K562 (cell line): ENCODE measurements at regions not wholly inside any gene's neighbourhood (a gene's known extent, or its start where the extent isn't known, plus 50 kb on each side); places are given as distances from the start of the nearest gene placed in this dataset.

Experiments used
- ATAC-seq: fragments of 200-7000 bp; cut with Tn5 transposase; 3 replicates; pipeline ENCODE4 v1.9.1; 2020; ENCODE audit warnings: moderate library complexity
- BruUV-seq: library from RNA; stranded (reverse); fragments of 400-500 nt; replicated peaks from 2 replicates; lab custom pipeline; 2021; lab: Mats Ljungman, UMichigan
- CTCF ChIA-PET: fragments of 300-600 bp; formaldehyde crosslinking; extraction: SDS; loops from one replicate; lab custom pipeline; 2021; ENCODE audit warnings: low intra/inter-chr PET ratio; lab: Yijun Ruan, JAX
- POLR2A ChIA-PET: fragments of 300-600, 350-650 bp; sonication (Branson Sonifier 250); formaldehyde crosslinking; extraction: SDS; loops from one replicate; lab custom pipeline; 2021; ENCODE audit warnings: antibody characterized with exemption, inconsistent platforms; lab: Yijun Ruan, JAX
- DNase-seq, 4 experiments: peaks; one replicate each; pipeline versions ENCODE4 v3.0.0 to v3.0.0-alpha.2; 2011 to 2018; ENCODE audit warnings: low spot score in 3 of 4, mixed read lengths in 3 of 4; ENCODE audit errors: extremely low read depth in 1 of 4
- FAIRE-seq: peaks from 2 replicates; lab custom pipeline; 2011; peaks lifted over from hg19 to GRCh38; lab: Jason Lieb, UNC
- H2AFZ ChIP-seq: 2 replicates; pipeline ENCODE4 v1.6.0; 2011; ENCODE audit warnings: low read depth, low read length, control low read depth, inconsistent platforms
- H3K27ac ChIP-seq: fragments of 200-600 bp; 3 replicates; pipeline ENCODE4 v1.8.0; 2011; ENCODE audit warnings: low read depth, mild to moderate bottlenecking, control low read depth, inconsistent platforms, low read length, moderate library complexity, mixed read lengths; ENCODE audit errors: extremely low read depth
- H3K27me3 ChIP-seq, 2 experiments: fragments of 300-600 bp in 1 of 2; 2 replicates in 1 of 2; 3 replicates in 1 of 2; pipeline versions ENCODE4 v1.6.0 to v1.8.0; 2011; ENCODE audit warnings: inconsistent platforms in 2 of 2, low read length in 2 of 2, mild to moderate bottlenecking in 1 of 2, mixed read lengths in 1 of 2, moderate library complexity in 1 of 2; ENCODE audit not compliant: control insufficient read depth in 2 of 2, insufficient read depth in 2 of 2
- H3K36me3 ChIP-seq: fragments of 300-600 bp; 3 replicates; pipeline ENCODE4 v1.8.0; 2011; ENCODE audit warnings: mild to moderate bottlenecking, low read length, inconsistent platforms; ENCODE audit not compliant: control insufficient read depth, insufficient read depth
- H3K4me1 ChIP-seq, 2 experiments: fragments of 200-600 bp in 1 of 2; replicated peaks in 1 of 2; 2 replicates in 1 of 2; 3 replicates in 1 of 2; pipeline versions ENCODE4 v1.5.1 to v1.8.0; 2011; ENCODE audit warnings: inconsistent platforms in 2 of 2, low read length in 2 of 2, mild to moderate bottlenecking in 1 of 2, mixed read lengths in 1 of 2, moderate library complexity in 1 of 2; ENCODE audit not compliant: control insufficient read depth in 2 of 2, insufficient read depth in 2 of 2
- H3K4me2 ChIP-seq: 2 replicates; pipeline ENCODE4 v1.6.1; 2011; ENCODE audit warnings: low read length, control low read depth, inconsistent platforms, mixed read lengths; ENCODE audit not compliant: insufficient read depth
- H3K4me3 ChIP-seq: fragments of 200-600 bp; sonication (generic), shearing (Covaris generic); 2 replicates; pipeline ENCODE4 v1.5.1; 2016; ENCODE audit warnings: control low read depth, inconsistent platforms
- H3K79me2 ChIP-seq: fragments of 200-600 bp; 3 replicates; pipeline ENCODE4 v1.8.0; 2011; ENCODE audit warnings: low read length, inconsistent platforms; ENCODE audit not compliant: control insufficient read depth, insufficient read depth
- H3K9ac ChIP-seq, 2 experiments: 2 replicates each; pipeline versions ENCODE4 v1.6.0 to v1.6.1; 2011; ENCODE audit warnings: low read depth in 2 of 2, low read length in 2 of 2, control low read depth in 1 of 2, inconsistent platforms in 1 of 2, mild to moderate bottlenecking in 1 of 2, mixed read lengths in 1 of 2; ENCODE audit not compliant: insufficient read depth in 1 of 2
- H3K9me1 ChIP-seq: one replicate; pipeline ENCODE4 v1.6.0; 2011; ENCODE audit warnings: inconsistent platforms, mild to moderate bottlenecking, low read length, moderate library complexity; ENCODE audit not compliant: control insufficient read depth, insufficient read depth
- H3K9me3 ChIP-seq: replicated peaks from 2 replicates; pipeline ENCODE4 v1.5.1; 2011; ENCODE audit warnings: low read depth, low read length, inconsistent platforms; ENCODE audit not compliant: control insufficient read depth, insufficient read depth
- H4K20me1 ChIP-seq: replicated peaks from 2 replicates; pipeline ENCODE4 v1.6.1; 2011; ENCODE audit warnings: low read length, inconsistent platforms, mixed read lengths; ENCODE audit not compliant: control insufficient read depth, insufficient read depth
- BRCA1 ChIP-seq, 2 experiments: fragments of 450-650 bp in 1 of 2; sonication (generic) in 1 of 2; formaldehyde crosslinking in 1 of 2; IDR thresholded peaks; 2 replicates each; pipeline versions ENCODE4 v1.5.0 to v1.6.1; 2017 to 2020; ENCODE audit warnings: mild to moderate bottlenecking in 1 of 2, missing genetic modification reagents in 1 of 2
- C11orf30 ChIP-seq: fragments of 450-650 bp; IDR thresholded peaks from 2 replicates; pipeline ENCODE4 v1.6.1; 2016; ENCODE audit warnings: low read depth, mild to moderate bottlenecking
- HDAC6 ChIP-seq: IDR thresholded peaks from 2 replicates; pipeline ENCODE4 v1.6.1; 2012; ENCODE audit warnings: low read depth, mild to moderate bottlenecking, control low read depth, inconsistent platforms, low read length, moderate library complexity
- KAT2B ChIP-seq: IDR thresholded peaks from one replicate; pipeline ENCODE4 v1.6.1; 2012; ENCODE audit warnings: low read depth, mild to moderate bottlenecking, control low read depth, inconsistent platforms, low read length, moderate library complexity
- MYBL2 ChIP-seq, 2 experiments: fragments of 450-650 bp in 1 of 2; sonication (generic) in 1 of 2; formaldehyde crosslinking in 1 of 2; IDR thresholded peaks; 2 replicates each; pipeline versions ENCODE4 v1.6.1 to v1.8.1; 2017 to 2022; ENCODE audit warnings: borderline replicate concordance in 1 of 2, inconsistent platforms in 1 of 2, low read depth in 1 of 2, mild to moderate bottlenecking in 1 of 2, missing genetic modification reagents in 1 of 2, moderate library complexity in 1 of 2
- RBM34 ChIP-seq: fragments of 200-400 bp; formaldehyde crosslinking; IDR thresholded peaks from 2 replicates; pipeline ENCODE4 v1.6.1; 2018; ENCODE audit warnings: low read length, borderline replicate concordance; ENCODE audit not compliant: insufficient read depth
- RNF2 ChIP-seq: sonication (generic); IDR thresholded peaks from 2 replicates; pipeline ENCODE4 v1.6.1; 2016
- SMARCC2 ChIP-seq: fragments of 450-650 bp; IDR thresholded peaks from 2 replicates; pipeline ENCODE4 v1.6.1; 2017; ENCODE audit warnings: antibody characterized with exemption, moderate library complexity, mild to moderate bottlenecking, low read depth
- SREBF2 ChIP-seq: sonication (generic); formaldehyde crosslinking; IDR thresholded peaks from 2 replicates; pipeline ENCODE4 v1.4.0; 2020; ENCODE audit warnings: mild to moderate bottlenecking, missing genetic modification reagents
- U2AF2 ChIP-seq: fragments of 200-400 bp; formaldehyde crosslinking; optimal IDR thresholded peaks from 2 replicates; pipeline ENCODE3; 2017; ENCODE audit warnings: low read depth, mild to moderate bottlenecking, low read length
- ZBTB8A ChIP-seq: fragments of 450-650 bp; IDR thresholded peaks from 2 replicates; pipeline ENCODE4 v1.6.1; 2018; ENCODE audit warnings: mild to moderate bottlenecking, moderate library complexity; ENCODE audit not compliant: partially characterized antibody
- ZNF507 ChIP-seq: conservative IDR thresholded peaks from 2 replicates; pipeline ENCODE4 v1.6.1; 2017; ENCODE audit warnings: missing genetic modification characterization, missing compliant biosample characterization
- WGBS: fragments of 100-300 bp; shearing (Covaris generic); methylation state at CpG from one replicate; pipeline ENCODE4 v1.1.6; 2016; ENCODE audit warnings: low coverage, mixed read lengths; ENCODE audit not compliant: insufficient coverage; ENCODE audit errors: missing lambda C conversion rate; 5-methylcytosine and 5-hydroxymethylcytosine counted together
- in situ Hi-C: fragments of 300-500 bp; cut with MboI; formaldehyde crosslinking; loops from 4 replicates; pipeline ENCODE4 v1.15.0; 2018; ENCODE audit warnings: inconsistent platforms, mixed read lengths
- intact Hi-C: fragments of 100-400 bp; cut with micrococcal nuclease; formaldehyde crosslinking; loops from 2 replicates; pipeline ENCODE4 v1.14.2; 2022
- TF ChIP-seq, protein P1 (sequence below): fragments of 250-450 bp; sonication (Bioruptor Pico); IDR thresholded peaks from 2 replicates; pipeline ENCODE4 v1.4.0; 2020
- TF ChIP-seq, protein P2 (sequence below): fragments of 450-650 bp; IDR thresholded peaks from 2 replicates; pipeline ENCODE4 v1.6.1; 2017; ENCODE audit warnings: mild to moderate bottlenecking, moderate library complexity
- TF ChIP-seq, protein P3 (sequence below), 3 experiments: fragments of 200-800 bp in 1 of 3; fragments of 250-450 bp in 1 of 3; fragments of 450-650 bp in 1 of 3; sonication (Bioruptor Pico) in 1 of 3; sonication (Bioruptor generic) in 1 of 3; formaldehyde crosslinking in 1 of 3; IDR thresholded peaks; 2 replicates each; pipeline versions ENCODE4 v1.6.1 to v1.8.0; 2016 to 2022; ENCODE audit warnings: mild to moderate bottlenecking in 2 of 3, missing genetic modification characterization in 2 of 3, missing compliant biosample characterization in 1 of 3, moderate library complexity in 1 of 3

DNA sequence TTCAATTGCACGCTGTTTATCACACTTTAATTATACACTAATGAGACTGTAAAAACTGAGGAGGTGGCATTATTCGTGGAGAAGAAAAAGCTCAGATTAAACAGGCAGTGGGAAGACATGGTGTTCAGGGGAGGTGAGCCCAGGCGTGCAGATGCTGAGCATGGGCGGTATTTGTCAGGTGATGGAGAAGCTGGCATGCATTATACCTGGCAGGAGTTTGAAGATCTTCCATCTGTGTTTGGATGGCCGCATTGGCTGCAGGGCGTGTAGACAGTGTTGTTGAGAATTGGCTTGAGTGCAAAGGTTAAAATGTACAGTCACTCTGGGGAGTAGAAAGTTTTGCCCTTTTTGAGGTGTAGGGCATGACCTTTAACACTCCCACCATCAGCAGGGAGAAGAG is 213.8 kb downstream of the ERMARD start:
- Histone ChIP-seq H3K9me3 (no peaks in the 10 kb centered on the region), H3K4me1 (peaks cover 0 to 10% of the 10 kb centered on the region in 2 experiments; a peak in 2 of 5 replicates), H4K20me1 (peaks cover 4% of the 10 kb centered on the region), H3K9ac (no peak overlapping the region), H3K36me3 (no peaks in the 10 kb centered on the region), H3K4me2 (no peak overlapping the region), H3K9me1 (no peaks in the 10 kb centered on the region), H3K4me3 (no peak overlapping the region), H3K79me2 (no peaks in the 10 kb centered on the region), H3K27me3 (peaks cover 9 to 83% of the 10 kb centered on the region in 2 experiments; a peak in 4 of 5 replicates), H2AFZ (no peak overlapping the region), H3K27ac (no peak overlapping the region)
- POLR2A ChIA-PET = no interaction called here
- FAIRE-seq = no peak
- 0% methylated on average over 6 of the region's 6 CpGs for WGBS
- BruUV-seq = no TSS peak
- ATAC-seq = no peak
- CTCF ChIA-PET = no interaction called here
- TF ChIP-seq, protein P1, sequence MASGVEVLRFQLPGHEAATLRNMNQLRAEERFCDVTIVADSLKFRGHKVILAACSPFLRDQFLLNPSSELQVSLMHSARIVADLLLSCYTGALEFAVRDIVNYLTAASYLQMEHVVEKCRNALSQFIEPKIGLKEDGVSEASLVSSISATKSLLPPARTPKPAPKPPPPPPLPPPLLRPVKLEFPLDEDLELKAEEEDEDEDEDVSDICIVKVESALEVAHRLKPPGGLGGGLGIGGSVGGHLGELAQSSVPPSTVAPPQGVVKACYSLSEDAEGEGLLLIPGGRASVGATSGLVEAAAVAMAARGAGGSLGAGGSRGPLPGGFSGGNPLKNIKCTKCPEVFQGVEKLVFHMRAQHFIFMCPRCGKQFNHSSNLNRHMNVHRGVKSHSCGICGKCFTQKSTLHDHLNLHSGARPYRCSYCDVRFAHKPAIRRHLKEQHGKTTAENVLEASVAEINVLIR = no peak
- TF ChIP-seq SMARCC2 (no peak), MYBL2 (IDR thresholded peaks at IDR 0.05; ENCODE audit: low read depth) (no peak), MYBL2 (CRISPR knock-in tag; IDR thresholded peaks at IDR 0.05; ENCODE audit: borderline replicate concordance) (no peak), SREBF2 (no peak), KAT2B (no peak), C11orf30 (no peak), RNF2 (no peak), U2AF2 (no peak), HDAC6 (no peak), ZBTB8A (no peak), BRCA1 (IDR thresholded peaks at IDR 0.05) (no peak), BRCA1 (CRISPR knock-in tag; IDR thresholded peaks at IDR 0.05) (no peak), RBM34 (no peak), ZNF507 (tag) (no peak)
- TF ChIP-seq, protein P2, sequence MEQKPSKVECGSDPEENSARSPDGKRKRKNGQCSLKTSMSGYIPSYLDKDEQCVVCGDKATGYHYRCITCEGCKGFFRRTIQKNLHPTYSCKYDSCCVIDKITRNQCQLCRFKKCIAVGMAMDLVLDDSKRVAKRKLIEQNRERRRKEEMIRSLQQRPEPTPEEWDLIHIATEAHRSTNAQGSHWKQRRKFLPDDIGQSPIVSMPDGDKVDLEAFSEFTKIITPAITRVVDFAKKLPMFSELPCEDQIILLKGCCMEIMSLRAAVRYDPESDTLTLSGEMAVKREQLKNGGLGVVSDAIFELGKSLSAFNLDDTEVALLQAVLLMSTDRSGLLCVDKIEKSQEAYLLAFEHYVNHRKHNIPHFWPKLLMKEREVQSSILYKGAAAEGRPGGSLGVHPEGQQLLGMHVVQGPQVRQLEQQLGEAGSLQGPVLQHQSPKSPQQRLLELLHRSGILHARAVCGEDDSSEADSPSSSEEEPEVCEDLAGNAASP = no peak
- TF ChIP-seq, protein P3, sequence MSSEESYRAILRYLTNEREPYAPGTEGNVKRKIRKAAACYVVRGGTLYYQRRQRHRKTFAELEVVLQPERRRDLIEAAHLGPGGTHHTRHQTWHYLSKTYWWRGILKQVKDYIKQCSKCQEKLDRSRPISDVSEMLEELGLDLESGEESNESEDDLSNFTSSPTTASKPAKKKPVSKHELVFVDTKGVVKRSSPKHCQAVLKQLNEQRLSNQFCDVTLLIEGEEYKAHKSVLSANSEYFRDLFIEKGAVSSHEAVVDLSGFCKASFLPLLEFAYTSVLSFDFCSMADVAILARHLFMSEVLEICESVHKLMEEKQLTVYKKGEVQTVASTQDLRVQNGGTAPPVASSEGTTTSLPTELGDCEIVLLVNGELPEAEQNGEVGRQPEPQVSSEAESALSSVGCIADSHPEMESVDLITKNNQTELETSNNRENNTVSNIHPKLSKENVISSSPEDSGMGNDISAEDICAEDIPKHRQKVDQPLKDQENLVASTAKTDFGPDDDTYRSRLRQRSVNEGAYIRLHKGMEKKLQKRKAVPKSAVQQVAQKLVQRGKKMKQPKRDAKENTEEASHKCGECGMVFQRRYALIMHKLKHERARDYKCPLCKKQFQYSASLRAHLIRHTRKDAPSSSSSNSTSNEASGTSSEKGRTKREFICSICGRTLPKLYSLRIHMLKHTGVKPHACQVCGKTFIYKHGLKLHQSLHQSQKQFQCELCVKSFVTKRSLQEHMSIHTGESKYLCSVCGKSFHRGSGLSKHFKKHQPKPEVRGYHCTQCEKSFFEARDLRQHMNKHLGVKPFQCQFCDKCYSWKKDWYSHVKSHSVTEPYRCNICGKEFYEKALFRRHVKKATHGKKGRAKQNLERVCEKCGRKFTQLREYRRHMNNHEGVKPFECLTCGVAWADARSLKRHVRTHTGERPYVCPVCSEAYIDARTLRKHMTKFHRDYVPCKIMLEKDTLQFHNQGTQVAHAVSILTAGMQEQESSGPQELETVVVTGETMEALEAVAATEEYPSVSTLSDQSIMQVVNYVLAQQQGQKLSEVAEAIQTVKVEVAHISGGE (CRISPR knock-in tag; IDR thresholded peaks at IDR 0.05) = no peak
- intact Hi-C loops = no loop called here
- in situ Hi-C loops = no loop called here
- DNase-seq = no peak
